NCI-H526 treated with DMSO at 0.1 percent for 48 hours (cell line): ENCODE measurements at regions not wholly inside any gene's neighbourhood (a gene's known extent, or its start where the extent isn't known, plus 50 kb on each side); places are given as distances from the start of the nearest gene placed in this dataset.

Source experiments
- DNase-seq: peaks from one replicate; lab custom pipeline; 2025; lab: John Stamatoyannopoulos, UW

DNA sequence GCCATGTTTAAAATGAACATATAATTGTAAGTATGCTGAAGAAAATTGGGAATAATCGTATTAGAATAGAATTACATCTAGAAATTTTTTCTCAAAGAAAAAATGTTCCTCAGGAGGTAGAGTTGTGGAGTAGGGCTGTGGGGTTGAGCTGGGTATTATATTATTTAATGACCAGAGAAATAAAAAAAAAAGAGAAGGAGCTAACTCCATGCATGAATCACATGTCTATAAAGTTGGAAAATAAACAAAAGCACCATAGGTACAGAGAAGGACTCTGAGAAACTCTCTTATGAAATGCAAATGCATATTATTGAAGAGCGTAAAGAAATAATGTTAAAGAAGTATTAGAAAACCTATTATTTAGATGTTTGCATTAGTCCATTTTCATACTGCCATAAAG lies 405.5 kb downstream of the EFNB2 start:
- no peak for DNase-seq

DNA sequence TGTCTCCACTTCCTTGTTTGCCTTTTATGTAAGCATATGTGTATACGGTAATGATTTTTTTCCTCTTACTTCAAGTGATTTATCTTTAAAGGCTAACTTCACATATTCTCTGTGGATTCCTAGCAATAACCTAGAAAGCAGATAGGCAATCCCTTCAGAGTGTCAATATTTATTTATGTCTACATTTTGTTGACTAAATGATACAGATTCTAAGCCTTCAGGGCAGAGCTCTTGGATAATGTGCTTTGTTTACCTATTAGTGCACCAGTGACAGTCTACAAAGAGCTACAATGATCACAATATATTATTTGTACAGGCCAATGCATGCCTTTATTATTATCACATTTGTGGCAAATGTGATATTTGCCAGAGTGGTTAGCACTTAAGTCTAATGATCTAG lies 406.2 kb downstream of the EFNB2 start:
- peak; percentile 11 for DNase-seq

DNA sequence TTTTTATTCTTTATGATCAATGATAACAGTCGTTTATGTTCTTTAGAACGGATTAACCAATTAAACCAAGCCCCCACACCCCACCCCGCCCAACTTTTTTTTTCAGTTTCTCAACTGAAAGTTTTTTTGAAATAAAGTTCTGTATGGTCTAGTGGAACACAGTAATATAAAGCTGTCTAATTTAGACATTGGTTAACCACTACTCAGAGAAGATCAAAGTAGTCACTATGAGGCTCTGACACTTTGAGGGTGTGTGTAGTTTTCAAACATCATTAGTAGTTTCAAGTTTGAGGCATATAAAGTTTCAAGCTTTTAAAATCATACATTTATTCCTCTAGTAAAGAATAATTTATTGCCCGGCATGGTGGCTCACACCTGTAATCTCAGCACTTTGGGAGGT lies 413.2 kb downstream of the EFNB2 start:
- DNase-seq = no peak

DNA sequence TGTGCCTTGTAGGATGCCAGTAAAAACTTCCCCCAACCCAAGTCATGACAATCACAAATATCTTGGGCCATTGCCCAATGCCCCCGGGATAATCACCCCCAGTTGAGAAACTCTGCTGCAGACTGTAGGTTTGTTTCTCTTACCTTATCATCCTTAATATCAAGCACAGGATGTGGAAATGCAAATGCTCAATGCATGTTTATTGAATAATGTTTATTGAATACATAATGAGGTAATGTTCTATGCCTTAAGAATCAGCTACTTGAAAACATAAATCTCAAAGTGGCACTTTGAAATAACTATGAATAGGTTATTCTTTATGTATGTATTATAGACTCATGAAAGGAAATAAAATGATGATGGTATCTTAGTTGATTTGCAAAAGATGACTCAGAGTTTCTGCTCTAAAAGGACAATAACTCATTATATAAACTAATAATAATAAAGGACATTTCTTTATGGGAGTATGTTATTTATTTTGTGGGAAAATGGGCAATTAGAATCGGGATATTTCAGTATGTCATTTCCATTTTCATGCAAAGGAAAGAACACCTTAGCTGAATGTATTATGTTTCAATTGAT lies 414.2 kb downstream of the EFNB2 start:
- no peak for DNase-seq

DNA sequence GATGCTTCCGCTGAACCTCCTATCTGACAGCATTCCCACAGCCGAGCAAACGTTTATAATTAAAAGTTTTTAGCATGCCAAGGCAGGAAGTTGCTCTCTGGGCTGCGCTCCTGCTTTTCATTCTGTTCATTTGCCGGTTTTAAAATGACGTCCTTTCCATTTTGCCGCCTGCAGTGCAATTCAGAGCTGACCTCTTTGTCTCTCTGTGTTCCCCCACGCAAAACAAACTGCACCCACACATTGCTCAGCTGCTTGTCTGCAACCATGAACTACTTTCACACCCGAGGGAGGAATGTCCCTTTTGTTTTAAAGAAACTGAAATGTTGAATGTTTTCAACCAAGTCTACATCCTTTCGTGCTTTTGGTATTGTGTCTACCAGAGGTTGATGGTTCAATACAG lies 416.5 kb downstream of the EFNB2 start:
- no peak for DNase-seq

DNA sequence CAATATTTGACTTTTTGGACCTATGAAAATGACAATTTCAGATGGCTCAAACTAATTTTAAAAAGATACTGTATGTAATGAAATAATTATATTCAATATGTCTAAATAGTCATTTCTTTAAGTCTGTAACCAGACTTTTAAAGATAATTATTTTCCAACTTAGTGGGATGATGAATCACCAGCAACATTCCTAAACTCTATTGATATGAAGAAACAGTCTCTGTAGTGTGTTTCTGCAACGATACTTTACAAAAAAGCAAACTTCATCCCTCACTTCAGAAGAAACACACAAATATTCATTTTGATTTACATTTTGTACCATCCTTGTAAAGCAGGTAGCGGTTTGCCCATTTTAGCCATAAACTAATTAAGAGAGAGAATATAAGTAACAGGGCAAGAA lies 417.4 kb downstream of the EFNB2 start:
- no peak for DNase-seq

DNA sequence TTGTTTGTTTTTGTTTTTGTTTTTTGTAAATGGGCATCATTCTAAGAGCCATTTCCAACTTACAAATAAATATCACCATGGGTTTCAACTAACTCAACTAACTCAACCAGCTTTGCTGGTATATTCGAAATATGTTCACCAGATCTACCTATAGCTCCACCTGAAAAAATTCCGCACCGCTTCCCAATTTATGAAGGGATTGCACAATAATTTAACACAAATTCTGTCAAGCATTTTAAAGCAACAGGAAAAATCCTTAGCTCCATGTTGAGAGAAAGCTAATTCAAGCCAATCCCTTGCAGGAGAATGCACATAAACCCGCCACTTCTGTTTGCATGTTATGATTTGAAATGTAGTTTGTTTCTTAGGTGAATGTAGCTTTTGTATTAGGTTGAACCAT lies 417.8 kb downstream of the EFNB2 start:
- DNase-seq = no peak

DNA sequence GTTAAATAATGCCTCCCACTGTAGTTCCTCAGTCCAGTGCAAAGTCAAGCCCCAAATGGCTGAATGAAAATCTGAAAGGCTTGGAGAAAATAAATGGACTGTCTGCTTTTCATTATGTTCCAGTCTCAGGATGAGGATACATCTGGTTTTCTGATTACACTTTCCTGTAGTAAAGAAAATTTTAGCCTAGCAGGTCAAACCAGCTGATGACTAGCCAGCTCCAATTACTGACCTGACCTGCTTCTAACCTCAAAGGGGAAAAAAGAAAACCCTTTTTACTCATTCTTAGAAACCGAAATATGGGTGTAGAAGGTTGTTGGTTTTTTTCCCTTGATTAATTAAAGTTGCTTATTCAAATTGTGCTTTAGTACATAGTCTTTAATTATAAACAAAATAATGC lies 418.4 kb downstream of the EFNB2 start:
- DNase-seq = no peak

DNA sequence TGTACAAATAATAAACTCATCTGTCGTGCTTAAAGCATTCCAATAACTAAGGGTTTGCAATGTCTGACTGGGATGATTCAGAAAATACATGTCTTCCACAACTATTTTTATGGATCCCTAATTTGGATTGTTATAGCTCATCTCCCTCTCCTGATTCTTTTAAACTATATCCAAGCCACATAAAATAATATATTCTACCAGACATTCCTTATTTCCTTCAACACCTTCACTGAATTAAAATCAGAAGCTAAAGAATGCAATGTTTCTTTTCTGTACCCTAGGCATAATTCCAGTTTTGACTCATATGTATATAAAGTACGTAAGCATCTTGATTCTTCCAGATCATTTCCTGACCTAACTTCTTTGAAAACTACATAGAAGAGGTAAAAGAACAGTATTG lies 420.4 kb downstream of the EFNB2 start:
- no peak for DNase-seq

DNA sequence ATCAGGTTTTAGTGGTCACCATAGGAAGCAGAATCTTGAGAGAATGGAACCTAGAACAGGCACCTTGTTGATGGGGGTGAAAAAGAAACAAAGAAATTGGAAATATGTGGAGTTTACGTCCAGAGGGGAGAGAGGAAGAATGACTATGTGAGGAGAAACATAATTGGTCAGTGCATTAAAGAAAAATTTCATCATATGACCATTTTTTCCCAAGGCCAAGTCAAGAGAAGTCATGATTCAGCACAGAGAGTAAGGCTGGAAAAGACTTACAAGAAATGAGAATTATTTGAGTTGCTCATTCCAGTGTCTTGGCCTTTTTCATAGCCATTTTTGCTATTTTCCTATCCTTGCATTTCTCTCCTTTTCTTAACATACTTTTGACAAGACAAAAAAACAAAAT lies 421.7 kb downstream of the EFNB2 start:
- no peak for DNase-seq

DNA sequence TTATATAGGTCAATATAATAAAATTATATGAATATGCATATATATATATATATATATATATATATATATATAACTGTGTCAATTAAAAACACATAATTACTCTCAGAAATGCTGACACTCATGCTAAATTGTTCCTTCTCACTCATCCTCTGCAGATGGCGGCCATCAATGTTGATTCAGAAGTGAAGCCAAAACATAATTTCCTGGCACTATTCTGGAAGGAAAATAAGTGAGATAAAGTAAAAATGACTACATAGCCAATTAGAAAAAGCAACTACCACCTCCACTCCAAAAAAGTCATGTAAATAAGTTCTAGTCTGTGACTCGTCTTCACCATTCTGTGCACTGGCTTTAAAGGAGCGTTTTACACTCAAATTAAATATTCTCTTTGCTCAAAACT lies 423.3 kb downstream of the EFNB2 start:
- no peak for DNase-seq

DNA sequence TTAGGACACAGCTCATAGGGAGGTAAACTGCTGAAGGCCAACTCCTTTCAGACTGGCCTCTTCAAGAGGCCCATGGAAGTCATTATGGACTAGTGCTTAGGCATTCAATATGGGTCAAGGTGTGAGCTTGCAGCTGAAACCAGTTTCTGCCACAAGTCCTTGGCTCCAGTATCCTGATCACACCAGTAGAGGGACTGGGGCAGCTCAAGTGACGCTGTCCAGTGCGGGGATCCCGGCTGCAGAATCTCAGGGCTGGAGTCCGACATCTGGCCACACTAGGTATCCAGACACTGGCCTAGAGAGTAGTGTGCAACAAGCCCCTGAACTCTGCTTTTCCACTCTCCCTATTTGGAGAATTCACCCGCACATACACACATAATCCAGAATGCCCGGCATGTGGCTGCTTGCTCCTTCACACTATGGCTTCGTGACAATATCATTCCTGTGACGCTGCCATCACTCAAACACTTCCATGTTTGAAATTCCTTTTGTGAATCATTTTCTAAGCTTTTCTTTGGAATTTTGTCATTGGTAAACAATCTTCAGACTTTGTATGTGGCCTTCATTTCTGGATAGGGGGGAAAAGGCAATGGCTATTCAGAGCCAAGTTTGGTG lies 425.1 kb downstream of the EFNB2 start:
- DNase-seq = no peak

DNA sequence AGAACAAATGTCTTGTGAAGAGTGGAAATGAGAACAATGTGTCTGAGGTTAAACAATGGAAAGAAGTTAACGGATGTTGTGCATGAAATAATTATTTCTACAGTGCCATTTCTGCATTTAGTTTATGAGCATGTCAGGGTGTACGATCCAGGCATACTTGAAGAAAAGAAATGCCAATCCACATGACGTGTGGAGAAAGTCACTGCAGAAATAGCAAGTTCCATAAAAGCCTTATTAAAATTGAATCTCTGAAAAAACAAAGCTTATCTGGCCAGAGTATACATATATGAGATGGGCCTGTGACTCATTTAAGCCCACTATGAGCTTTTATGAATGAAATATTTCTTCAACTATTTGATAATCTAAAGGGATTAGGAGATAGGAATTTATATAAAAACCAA lies 426.1 kb downstream of the EFNB2 start:
- DNase-seq = no peak

DNA sequence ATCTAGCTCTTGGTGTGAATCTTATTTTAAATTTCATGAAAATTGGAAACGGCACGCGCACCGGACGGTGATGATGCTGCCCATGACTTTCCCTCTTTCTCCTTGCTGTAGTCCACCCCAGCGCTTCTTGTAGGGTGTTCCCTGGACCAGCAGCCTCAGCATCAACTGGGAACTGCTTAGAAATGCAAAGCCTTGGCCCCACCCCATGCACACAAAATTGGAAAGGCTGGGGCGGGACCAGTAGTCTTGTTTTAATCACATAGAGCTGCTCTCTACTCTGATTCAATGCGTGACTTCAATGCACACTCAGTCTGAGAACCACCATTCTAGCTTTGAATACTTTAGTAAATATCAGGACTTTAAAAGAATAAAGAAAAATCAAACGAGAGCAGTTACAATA lies 427.1 kb downstream of the EFNB2 start:
- DNase-seq = no peak

DNA sequence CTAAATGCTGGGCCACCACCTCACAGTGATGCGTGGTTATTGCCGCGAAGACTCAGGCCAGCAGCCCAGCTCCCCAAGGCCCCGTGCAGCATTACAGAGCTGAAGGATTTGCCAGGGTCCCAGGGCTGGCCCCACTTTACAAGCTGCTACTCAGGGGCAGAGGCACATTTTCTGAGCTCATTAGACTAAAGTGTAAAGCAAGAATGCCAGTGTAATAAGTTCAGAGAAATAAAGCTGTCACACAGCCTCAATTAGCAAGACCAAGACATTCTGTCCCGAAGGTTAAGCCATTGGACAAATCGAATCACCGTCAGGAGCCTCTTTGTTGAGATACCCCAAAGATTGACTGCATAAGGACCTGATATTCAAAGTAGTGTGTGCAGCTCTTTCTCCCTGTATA lies 428.4 kb downstream of the EFNB2 start:
- no peak for DNase-seq

DNA sequence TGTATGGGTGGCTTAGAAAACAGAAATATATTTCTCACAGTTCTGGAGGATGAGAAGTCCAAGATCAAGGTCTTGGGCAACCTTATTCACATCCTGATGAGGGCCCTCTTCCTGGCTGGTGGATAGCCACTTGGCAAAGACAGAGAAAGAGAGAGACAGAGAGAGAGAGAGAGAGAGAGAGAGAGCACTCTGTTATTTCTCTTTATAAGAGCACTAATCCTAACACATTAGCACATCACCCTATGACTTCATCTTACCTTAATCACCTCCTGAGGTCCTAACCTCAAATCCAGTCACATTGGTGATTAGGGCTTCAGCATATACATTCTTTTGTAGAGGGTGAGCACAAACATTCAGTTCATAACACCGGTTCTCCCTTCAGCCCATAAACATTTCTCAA lies 430.3 kb downstream of the EFNB2 start:
- DNase-seq = no peak

DNA sequence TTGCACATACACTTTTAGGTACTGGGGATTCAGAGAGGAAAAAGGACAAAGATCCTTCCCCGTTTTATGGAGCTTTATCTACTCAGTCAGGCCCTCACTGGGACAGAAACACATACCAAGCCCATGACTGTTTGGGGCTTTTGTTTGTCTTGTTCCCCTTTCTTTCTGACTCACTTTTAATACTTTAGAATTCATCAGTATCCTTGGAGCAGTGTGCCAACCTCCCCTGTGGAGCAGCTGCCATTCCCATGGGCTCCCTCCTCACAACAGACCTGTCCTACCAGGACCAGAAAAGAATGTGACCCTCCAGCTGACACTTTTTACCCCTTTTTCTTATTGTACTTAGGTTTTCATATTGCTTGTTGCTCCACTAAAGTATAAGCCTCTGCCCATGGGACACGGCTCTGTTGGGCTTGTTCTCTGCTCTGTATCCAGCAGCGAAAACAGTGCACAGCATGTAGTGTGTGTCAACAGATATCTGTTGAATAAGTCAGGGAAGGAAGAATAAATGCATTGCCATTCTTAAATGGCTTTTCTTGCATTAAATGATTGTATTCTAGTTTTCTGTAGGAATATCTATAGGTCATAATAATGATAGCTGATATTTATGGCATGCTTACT lies 431.1 kb downstream of the EFNB2 start:
- DNase-seq = no peak

DNA sequence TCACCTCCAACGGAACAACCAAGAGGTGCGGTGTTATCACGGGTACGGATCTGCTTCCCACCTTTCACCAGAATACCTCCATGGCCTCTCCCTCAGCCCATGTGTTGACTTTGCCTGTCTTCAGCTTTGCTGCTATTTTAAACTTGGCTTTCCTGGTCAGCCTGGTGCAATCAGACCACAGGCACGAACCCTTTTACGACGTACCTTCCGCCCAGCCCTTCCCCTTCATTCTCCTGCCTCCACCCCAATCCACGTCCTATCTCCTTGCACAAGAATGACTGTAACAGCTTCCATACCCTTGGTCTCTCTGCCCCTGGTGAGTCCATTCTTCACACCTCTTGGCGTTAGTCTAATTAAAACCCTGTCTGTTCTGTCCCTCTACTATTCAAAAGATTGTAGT lies 431.7 kb downstream of the EFNB2 start:
- DNase-seq = no peak

DNA sequence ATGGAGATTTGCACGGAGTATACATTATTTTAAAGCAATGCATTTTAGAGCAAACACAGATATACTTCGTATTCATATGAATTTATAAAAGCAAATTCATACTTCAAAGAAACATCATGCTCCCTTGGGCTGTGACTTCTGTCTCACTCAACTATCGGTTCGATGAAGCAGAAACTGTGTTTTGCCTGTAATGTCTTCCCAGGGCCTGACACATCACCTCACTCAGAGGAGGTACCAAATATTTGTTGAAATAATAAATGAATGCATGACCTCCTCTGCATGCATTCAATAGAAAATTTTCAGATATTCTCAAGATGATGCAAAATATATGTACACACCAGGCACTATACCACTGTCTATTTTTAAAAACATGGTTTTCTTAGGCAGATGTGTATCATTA lies 432.7 kb downstream of the EFNB2 start:
- no peak for DNase-seq

DNA sequence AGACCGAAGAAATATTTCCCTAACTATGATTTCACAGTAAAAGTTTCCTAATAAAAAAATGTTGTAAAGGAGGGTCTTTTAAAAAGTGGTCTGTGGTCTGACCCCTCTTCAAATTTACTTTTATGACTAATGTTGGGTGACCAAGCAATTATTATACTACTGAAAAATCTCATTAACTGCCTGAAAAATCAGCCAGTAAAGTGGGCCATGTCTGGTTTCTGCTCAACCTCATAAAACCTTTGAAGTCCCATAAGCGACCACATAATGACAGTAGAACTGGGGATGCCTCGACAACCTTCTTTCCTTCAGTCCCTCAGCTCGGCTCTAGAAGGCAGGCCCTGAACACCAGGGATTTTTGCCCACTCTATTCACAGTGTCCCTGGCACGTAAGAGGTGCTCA lies 434.3 kb downstream of the EFNB2 start:
- no peak for DNase-seq

DNA sequence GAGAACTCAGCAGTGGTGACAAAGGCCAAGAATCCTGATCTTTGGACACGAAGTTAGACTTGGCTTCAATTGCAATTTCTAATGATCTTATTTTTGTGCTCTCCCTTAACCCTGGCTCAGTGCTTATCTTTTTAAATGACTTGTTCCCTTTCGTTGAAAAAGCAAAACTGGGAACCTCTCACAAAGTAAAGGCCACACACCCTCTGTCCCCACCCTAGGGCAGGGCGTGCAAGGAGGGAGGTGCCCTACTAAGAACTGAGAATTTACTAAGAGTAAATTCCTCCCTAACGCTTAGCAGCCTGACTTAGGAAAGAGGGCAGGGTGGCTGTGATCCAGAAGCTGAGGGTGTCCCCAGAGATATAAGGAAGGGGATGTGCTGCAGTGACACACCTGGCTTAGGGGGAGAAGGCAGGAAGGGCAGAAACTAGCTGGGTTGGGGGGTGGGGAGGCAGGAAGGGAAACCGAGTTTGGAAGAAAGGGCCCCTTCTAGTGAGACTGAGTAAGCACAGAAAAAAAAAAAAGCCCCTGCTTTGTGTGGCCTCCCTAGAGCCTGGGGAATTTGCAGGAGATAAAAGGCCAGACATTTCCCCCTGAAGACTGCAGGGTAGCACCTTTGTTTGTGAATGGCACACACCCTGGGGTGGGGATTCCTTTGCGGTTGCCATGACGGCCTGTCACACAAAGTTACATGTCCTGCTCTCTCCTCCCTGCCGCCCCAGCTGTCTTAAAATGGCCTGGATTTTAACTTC lies 435.1 kb downstream of the EFNB2 start:
- DNase-seq = no peak

DNA sequence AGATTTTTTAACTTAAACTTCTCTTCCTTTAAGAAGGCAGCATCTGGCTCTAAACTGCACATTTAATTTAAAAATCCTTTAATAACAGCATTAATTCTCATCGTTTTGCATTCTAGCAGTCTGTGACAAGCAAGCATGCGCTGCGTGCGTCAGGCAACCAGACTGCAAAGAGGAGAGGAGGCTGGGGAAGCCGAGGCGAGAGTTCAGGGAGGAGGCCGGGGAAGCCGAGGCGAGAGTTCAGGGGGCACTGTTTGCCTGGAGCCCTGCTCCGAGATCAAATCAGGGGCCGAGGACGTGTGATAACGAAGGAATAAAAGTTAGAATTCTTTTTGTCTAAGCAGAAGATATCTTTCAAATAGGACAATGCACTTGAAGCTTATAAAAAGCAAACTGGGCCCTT lies 435.7 kb downstream of the EFNB2 start:
- no peak for DNase-seq

DNA sequence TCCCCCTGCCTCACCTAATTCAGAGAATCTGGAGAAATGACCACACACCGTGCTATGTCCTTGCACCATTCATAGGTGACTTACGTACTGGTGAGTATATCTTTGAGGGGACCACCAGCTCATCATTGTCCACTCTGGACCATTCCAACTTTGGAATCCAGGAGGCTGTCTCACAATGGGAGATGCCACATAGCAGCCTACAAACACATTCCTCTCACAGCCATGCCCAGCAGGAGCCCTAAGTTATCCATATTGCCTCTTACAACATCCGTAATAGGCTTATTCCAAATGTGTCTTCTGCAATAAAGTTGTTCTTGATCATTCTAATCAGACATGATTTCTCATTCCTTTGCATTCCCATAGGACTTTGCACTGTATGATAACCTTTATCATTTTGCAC lies 436.7 kb downstream of the EFNB2 start:
- no peak for DNase-seq
